Activated B cell treated with CpG ODN at 0.5 μM for 24 hours (primary cell): ENCODE measurements at regions not wholly inside any gene's neighbourhood (a gene's known extent, or its start where the extent isn't known, plus 50 kb on each side); places are given as distances from the start of the nearest gene placed in this dataset.

Experiments
- ATAC-seq: fragments of 200-7000 bp; cut with Tn5 transposase; one replicate; pipeline ENCODE4 v1.10.0; 2021; ENCODE audit warnings: low read depth, mild to moderate bottlenecking, moderate library complexity
- CTCF ChIA-PET: fragments of 350-600 bp; sonication (Branson Sonifier 250); formaldehyde crosslinking; loops from one replicate; lab custom pipeline; 2021; ENCODE audit warnings: antibody characterized with exemption; lab: Charles Lee
- POLR2A ChIA-PET: fragments of 350-600 bp; sonication (Branson Sonifier 250); formaldehyde crosslinking; loops from one replicate; lab custom pipeline; 2021; ENCODE audit warnings: antibody characterized with exemption; lab: Charles Lee
- DNase-seq: peaks from one replicate; pipeline ENCODE4 v3.0.0; 2022
- H3K27ac Mint-ChIP-seq: one replicate; pipeline ENCODE4 v1.8.0; 2020; ENCODE audit warnings: mixed read lengths
- H3K27me3 Mint-ChIP-seq: one replicate; pipeline ENCODE4 v1.8.0; 2021; ENCODE audit warnings: mixed read lengths
- H3K36me3 Mint-ChIP-seq: one replicate; pipeline ENCODE4 v1.8.0; 2021; ENCODE audit warnings: low read depth, mixed read lengths
- H3K4me1 Mint-ChIP-seq: one replicate; pipeline ENCODE4 v1.8.0; 2021; ENCODE audit warnings: mixed read lengths
- H3K4me3 Mint-ChIP-seq: one replicate; pipeline ENCODE4 v1.8.0; 2020; ENCODE audit warnings: mild to moderate bottlenecking, mixed read lengths
- H3K9me3 Mint-ChIP-seq: one replicate; pipeline ENCODE4 v1.8.0; 2020; ENCODE audit warnings: mixed read lengths
- intact Hi-C: fragments of 100-400 bp; cut with micrococcal nuclease; formaldehyde crosslinking; loops from one replicate; pipeline ENCODE4 v1.15.1; 2024
- TF ChIP-seq, protein P1 (sequence below): fragments of 200-600 bp; IDR thresholded peaks from one replicate; pipeline ENCODE4 v1.8.0; 2022; ENCODE audit warnings: antibody characterized with exemption, mild to moderate bottlenecking

DNA sequence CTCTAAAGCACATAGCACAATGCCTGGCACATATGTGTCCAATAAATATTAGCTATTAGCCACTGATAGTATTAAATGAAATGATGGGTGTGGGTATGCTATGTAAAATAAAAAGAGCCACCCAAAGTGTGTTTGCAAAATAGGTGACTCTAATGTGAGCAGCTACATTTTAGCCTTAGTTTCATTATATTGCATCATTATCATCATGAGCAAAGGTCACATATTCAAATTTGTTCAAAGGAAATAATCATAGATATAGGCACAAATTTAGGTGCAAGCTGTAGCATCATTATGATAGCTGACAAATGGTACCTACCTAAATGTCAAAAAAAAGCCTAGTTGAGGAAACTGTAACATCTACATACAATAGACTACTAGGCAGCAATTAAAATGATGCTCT, 373.9 kb upstream of the FGF13 start:
- Mint-ChIP-seq H3K36me3 (no peaks in the 10 kb centered on the region), H3K27me3 (no peaks in the 10 kb centered on the region), H3K27ac (no peak overlapping the region), H3K4me1 (no peaks in the 10 kb centered on the region), H3K4me3 (no peak overlapping the region), H3K9me3 (no peaks in the 10 kb centered on the region)
- CTCF ChIA-PET = no interaction called here
- POLR2A ChIA-PET = no interaction called here
- intact Hi-C loops = no loop called here
- DNase-seq (no peak), ATAC-seq (no peak)
- TF ChIP-seq, protein P1, sequence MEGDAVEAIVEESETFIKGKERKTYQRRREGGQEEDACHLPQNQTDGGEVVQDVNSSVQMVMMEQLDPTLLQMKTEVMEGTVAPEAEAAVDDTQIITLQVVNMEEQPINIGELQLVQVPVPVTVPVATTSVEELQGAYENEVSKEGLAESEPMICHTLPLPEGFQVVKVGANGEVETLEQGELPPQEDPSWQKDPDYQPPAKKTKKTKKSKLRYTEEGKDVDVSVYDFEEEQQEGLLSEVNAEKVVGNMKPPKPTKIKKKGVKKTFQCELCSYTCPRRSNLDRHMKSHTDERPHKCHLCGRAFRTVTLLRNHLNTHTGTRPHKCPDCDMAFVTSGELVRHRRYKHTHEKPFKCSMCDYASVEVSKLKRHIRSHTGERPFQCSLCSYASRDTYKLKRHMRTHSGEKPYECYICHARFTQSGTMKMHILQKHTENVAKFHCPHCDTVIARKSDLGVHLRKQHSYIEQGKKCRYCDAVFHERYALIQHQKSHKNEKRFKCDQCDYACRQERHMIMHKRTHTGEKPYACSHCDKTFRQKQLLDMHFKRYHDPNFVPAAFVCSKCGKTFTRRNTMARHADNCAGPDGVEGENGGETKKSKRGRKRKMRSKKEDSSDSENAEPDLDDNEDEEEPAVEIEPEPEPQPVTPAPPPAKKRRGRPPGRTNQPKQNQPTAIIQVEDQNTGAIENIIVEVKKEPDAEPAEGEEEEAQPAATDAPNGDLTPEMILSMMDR = no peak

DNA sequence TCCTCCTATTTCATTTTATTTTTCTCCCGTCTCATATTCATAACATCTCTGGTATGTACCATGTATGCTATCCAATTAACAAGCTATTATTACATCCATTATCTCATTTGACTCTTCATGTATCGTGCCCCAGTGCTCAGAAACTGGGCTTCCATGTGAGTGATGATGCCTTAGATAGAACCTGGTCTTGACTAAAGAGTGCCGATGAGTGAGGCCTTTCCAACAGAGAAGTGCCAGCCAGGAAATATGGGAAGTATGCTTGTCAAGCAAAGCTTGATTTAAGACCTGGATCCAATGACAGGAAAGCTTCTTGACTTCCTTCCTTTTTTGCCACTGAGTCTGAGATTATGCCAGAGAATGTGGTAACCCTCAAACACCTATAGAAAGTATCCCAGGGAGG, 371.7 kb upstream of the FGF13 start:
- Mint-ChIP-seq H3K9me3 (no peaks in the 10 kb centered on the region), H3K36me3 (no peaks in the 10 kb centered on the region), H3K4me1 (no peaks in the 10 kb centered on the region), H3K27ac (no peak overlapping the region), H3K4me3 (no peak overlapping the region), H3K27me3 (no peaks in the 10 kb centered on the region)
- CTCF ChIA-PET = no interaction called here
- TF ChIP-seq, protein P1 = no peak
- POLR2A ChIA-PET = no interaction called here
- DNase-seq = no peak
- no peak for ATAC-seq
- intact Hi-C loops = no loop called here

DNA sequence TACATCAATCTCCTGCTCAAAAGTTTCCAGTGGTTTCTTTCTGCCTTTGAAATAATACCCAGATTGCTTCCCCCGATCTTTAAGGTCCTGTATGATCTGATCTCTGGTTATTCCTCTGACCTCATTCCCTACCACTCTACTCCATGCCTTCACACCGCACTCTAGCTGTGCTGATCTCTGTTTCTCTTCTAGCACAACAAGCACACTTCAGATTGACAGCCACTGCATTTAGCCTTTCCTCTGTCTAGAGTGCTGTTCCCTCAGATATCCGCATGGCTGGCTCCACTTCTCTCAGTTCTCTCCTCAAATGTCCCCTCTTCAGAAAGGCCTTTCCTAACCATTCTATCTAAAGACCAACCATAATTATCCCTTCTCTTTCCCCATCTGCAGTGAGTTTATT, 370.4 kb upstream of the FGF13 start:
- Mint-ChIP-seq H3K27me3 (no peaks in the 10 kb centered on the region), H3K4me3 (no peak overlapping the region), H3K36me3 (no peaks in the 10 kb centered on the region), H3K27ac (no peak overlapping the region), H3K4me1 (no peaks in the 10 kb centered on the region), H3K9me3 (no peaks in the 10 kb centered on the region)
- ATAC-seq (no peak), DNase-seq (no peak)
- intact Hi-C loops = no loop called here
- POLR2A ChIA-PET = no interaction called here
- CTCF ChIA-PET = no interaction called here
- TF ChIP-seq, protein P1 = no peak

DNA sequence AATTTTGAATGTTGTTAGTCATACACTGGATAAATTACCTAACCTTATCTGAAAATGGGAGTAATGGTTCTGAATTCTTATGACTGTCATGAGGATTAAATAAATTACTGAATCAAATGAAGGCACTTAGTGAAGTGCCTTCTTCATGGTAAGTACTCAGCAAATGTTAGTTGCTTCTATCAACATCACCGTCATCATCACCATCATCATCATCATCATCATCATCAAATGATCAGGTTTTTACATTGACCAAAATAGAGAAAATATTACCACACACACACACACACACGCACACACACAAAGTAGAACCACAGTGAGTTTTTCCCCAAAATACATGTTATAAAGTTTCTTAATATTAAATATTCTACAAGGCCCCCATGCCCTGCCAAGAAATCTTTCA, 368.3 kb upstream of the FGF13 start:
- no peaks in the 10 kb centered on the region for H3K4me1 Mint-ChIP-seq
- ChIA-PET POLR2A (no interaction called here), CTCF (no interaction called here)
- no peak overlapping the region for H3K27ac Mint-ChIP-seq
- TF ChIP-seq, protein P1 = no peak
- no peaks in the 10 kb centered on the region for H3K36me3 Mint-ChIP-seq
- ATAC-seq = no peak
- no peaks in the 10 kb centered on the region for H3K27me3 Mint-ChIP-seq
- DNase-seq = no peak
- H3K9me3 Mint-ChIP-seq = no peaks in the 10 kb centered on the region
- intact Hi-C loops = no loop called here
- H3K4me3 Mint-ChIP-seq = no peak overlapping the region

DNA sequence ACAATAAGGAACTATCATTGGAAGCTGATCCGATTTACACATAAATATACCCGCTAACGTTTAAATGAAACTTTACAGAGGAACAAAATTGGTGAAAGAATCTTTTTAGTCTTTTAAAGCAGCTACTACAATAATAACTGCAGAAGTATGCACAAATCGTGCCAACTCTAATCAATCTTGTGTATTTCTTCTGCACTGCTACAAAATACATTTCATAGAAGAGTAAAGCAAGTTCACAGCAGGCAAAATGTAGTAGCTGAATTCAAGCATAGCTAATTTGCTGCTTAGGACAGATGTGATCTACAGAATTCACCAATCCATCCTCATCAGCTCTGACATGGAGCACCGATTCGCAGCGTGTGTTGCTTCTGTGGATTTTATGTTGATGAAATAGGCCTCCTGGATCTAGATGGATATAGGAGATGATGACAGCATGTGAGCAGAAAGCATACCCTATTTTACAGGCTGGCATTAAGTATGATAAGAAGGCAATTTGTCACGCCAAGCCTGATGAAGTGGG, 367.3 kb upstream of the FGF13 start:
- no peaks in the 10 kb centered on the region for H3K27me3 Mint-ChIP-seq
- no peak overlapping the region for H3K27ac Mint-ChIP-seq
- TF ChIP-seq, protein P1 = no peak
- POLR2A ChIA-PET = no interaction called here
- H3K4me3 Mint-ChIP-seq = no peak overlapping the region
- CTCF ChIA-PET = no interaction called here
- no peaks in the 10 kb centered on the region for H3K9me3 Mint-ChIP-seq
- H3K36me3 Mint-ChIP-seq = no peaks in the 10 kb centered on the region
- H3K4me1 Mint-ChIP-seq = no peaks in the 10 kb centered on the region
- intact Hi-C loops = no loop called here
- DNase-seq (no peak), ATAC-seq (no peak)
